Activated CD4-positive, CD25-positive, alpha-beta regulatory T cell treated with anti-CD3 and anti-CD28 coated beads, Interleukin-2, amount 50 U/mL, for 72 hours (primary cell): ENCODE measurements at regions not wholly inside any gene's neighbourhood (a gene's known extent, or its start where the extent isn't known, plus 50 kb on each side); places are given as distances from the start of the nearest gene placed in this dataset.
"Not testable (repeated sequence)": the region's sequence is repeated elsewhere in the genome, so short reads cannot be mapped to it uniquely, and the experiment has no call there.

ENCODE experiments used
- DNase-seq: peaks from one replicate; pipeline ENCODE4 v3.0.0; 2021

GRCh38 chr2:65775839-65776238, 343.4 kb upstream of the SPRED2 start:
- DNase-seq: no peak

- no peak for DNase-seq
These were observed 335.5 kb upstream of the SPRED2 start for GRCh38 chr2:65767946-65768345.

- DNase-seq: no peak
These were observed 334.4 kb upstream of the SPRED2 start for GRCh38 chr2:65766768-65767267.

DNA sequence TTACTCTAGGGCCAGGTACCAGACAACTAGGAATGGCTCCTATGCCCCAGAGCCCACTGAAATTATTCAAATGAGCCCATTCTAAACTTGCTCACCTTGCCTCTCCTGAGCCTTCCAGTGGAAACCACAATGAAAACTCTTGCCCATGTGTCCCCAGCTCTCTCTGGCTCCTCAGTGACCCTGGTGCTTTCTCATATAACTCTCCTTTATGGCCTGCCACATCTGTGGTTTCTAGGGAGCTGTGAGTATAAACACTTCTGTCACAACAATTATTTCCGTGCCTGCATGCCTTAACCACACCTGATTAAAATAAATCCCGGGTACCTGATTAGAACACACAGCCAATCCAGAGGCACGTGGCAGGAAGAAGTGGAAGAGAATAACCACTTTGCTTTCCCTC, 333.0 kb upstream of the SPRED2 start:
- no peak for DNase-seq

GRCh38 chr2:65762068-65762467, 329.7 kb upstream of the SPRED2 start:
- DNase-seq: no peak

- no peak for DNase-seq
These were observed 321.8 kb upstream of the SPRED2 start for GRCh38 chr2:65754219-65754618.

- no peak for DNase-seq
These were observed 319.0 kb upstream of the SPRED2 start for GRCh38 chr2:65751408-65751807.

GRCh38 chr2:65749545-65749944, 317.1 kb upstream of the SPRED2 start:
- no peak for DNase-seq

- not testable (repeated sequence) for DNase-seq
These were observed 315.5 kb upstream of the SPRED2 start for GRCh38 chr2:65747875-65748274.

- DNase-seq: no peak
These were observed 314.7 kb upstream of the SPRED2 start for GRCh38 chr2:65746931-65747675.

DNA sequence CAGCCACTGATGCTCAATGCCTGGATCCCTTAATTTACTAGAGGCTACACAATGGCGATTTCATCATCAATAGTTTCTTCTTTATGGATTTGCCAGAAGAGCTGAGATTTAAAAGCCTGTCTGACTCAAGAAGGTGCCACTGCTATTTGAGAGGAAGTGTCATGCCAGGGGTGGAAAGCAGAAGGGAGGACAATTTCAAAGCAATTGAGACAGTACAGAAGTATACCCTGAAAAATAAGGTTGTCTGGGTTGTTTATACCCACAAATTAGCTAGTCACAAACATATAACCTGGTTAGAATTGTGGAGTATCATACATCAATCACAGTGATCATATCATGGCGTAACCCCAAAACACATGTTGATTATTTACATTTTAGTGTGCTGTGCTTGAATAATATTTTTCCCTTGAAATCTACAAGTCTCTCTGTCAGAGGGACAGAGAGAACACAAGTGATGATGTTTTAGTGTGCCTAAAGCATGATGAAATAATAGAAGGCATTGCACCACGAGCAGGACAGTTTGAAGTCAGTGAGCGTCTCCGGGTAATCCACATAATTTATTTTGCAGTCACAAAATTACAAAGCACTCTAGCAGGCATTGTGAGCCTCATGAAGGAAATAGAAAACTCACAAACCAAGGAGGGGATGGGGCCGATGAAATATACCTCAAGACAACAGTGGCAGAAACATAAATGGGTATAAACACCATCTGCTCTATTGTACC, 312.2 kb upstream of the SPRED2 start:
- DNase-seq: no peak

DNA sequence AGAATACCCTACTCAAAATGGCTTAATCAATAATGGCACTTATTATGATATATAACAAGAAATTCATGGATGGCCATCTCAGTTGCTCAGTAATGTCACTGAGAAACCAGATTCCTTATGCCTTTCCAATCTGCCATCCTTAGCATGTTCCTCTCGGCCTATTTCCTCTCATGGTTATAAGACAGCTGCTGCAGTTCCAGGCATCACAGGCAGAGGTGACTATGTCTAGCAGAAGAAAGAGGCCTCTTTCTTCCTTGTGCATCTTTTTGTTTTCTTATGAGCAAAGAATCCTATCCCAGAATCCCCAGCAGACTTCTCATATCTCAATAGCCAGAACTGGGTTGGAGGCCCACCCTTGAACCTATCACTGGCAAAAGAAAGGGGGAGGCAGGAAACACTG, 310.6 kb upstream of the SPRED2 start:
- no peak for DNase-seq

GRCh38 chr2:65739927-65740326, 307.5 kb upstream of the SPRED2 start:
- no peak for DNase-seq

DNA sequence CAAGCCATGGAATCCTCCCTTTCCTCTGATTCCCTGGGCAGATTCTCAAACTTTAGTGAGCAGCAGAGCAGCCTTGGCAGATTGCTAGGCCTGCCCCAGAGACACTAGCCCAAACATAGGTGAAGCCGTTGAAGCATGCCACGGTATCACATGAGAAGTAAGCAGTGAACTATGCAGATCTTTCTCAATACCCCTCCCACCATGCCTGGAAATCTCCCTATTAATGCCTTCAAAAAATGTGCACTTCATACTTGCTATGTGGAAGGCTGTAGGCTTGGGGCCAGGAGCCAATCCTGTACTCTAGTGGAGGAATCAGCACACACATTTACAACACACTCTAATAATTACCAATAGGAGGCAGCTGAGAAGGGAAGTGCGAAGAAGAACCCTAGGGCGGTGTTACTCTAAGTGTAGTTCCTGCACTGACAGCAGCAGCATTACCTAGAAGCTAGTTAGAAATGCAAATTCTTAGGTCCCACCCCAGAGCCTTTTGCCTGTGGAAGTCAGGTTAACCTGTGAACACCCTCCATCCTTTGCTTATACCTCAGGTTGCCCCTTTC, 305.1 kb upstream of the SPRED2 start:
- DNase-seq: no peak

- DNase-seq: no peak
These were observed 299.1 kb upstream of the SPRED2 start for GRCh38 chr2:65731476-65731875.

GRCh38 chr2:65730186-65730585, 297.8 kb upstream of the SPRED2 start:
- DNase-seq: no peak

DNA sequence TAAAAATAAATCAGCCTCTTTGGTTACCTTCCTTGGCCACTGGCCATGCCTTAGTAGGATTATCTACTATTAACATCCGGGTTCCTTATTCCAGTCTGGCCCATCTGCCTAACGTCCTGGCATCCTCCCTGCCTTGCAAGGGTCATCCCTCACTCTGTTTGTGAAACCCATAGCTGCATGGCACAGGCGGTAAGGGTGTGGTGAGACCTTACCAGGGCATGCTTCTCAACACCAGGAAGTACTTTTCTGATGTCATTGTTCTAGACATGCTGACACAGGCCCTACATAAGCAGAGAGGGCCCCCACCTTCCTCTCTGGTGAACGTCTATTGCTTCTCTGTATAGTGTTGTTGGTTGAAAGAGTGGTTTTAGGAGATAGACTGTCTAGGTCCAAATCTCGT, 296.8 kb upstream of the SPRED2 start:
- DNase-seq: no peak

DNA sequence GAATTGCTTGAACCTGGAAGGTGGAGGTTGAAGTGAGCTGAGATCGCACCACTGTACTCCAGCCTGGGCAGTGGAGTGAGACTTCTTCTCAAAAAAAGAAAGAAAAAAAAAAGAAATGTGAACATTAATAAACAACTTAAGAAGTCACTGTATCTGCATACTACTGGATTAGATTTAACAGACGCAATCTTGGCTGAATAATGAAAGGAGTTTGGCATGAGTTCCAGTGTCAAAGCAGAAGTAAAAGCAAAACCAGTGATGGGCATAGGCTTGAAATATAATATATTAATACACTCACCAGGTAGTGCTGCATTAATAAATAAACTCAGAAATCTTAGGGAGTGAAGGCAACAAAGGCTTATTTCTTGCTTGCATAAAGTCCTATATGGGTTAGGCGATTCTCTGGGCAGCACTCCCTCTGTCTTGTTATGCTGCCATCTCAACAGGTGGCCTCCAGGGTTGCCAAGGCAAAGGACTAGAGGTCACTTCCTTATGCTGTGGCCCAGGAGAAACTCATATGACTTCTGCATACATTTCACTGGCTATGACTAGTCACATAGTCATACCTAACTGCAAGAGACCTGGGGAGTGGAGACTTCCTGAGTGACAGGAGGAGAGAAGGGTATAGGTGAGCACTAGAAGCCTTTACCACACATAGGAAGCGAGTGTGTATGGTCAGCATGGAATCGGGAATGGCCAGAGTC, 296.2 kb upstream of the SPRED2 start:
- no peak for DNase-seq

GRCh38 chr2:65727816-65728215, 295.4 kb upstream of the SPRED2 start:
- no peak for DNase-seq

- no peak for DNase-seq
These were observed 295.0 kb upstream of the SPRED2 start for GRCh38 chr2:65727381-65727780.

DNA sequence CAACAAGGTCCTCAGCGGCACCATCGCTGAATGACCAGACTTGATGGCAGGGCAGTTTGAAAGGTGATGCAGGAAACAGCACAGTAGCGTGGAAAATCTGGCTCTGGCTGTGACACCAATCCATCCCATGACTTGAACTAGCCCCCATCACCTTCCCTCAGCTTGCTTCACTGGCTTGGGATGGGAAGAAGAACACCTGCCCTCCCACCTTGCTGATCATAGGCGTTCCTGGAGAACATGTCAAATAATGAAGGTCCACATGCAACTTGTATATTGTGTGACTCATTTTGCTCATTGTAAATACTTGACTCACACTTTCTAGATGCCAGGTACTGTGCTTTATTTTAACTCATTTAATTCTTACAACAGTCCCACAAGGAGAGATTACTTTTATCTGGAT, 292.4 kb upstream of the SPRED2 start:
- DNase-seq: no peak

- no peak for DNase-seq
These were observed 291.9 kb upstream of the SPRED2 start for GRCh38 chr2:65724336-65724735.

- DNase-seq: no peak
These were observed 289.8 kb upstream of the SPRED2 start for GRCh38 chr2:65722028-65722778.
